WTC11 (cell line): ENCODE measurements at regions not wholly inside any gene's neighbourhood (a gene's known extent, or its start where the extent isn't known, plus 50 kb on each side); places are given as distances from the start of the nearest gene placed in this dataset.

Source experiments
- ATAC-seq: fragments of 200-7000 bp; cut with Tn5 transposase; 2 replicates; pipeline ENCODE4 v1.10.0; 2021; ENCODE audit warnings: mild to moderate bottlenecking, moderate library complexity
- CTCF ChIA-PET: fragments of 300-600 bp; sonication (Branson Sonifier 250); formaldehyde crosslinking; loops from one replicate; lab custom pipeline; 2021; ENCODE audit warnings: antibody characterized with exemption; lab: Charles Lee
- POLR2A ChIA-PET: fragments of 350-600 bp; sonication (Branson Sonifier 250); formaldehyde crosslinking; loops from one replicate; lab custom pipeline; 2021; ENCODE audit warnings: antibody characterized with exemption; lab: Charles Lee
- DNase-seq: peaks from one replicate; pipeline ENCODE4 v3.0.0; 2021; ENCODE audit warnings: low spot score
- H3K27ac Mint-ChIP-seq: 2 replicates; pipeline ENCODE4 v1.8.0; 2021; ENCODE audit warnings: mixed read lengths
- H3K27me3 Mint-ChIP-seq: 2 replicates; pipeline ENCODE4 v1.8.0; 2021; ENCODE audit warnings: low read depth, mild to moderate bottlenecking, moderate library complexity, mixed read lengths
- H3K36me3 Mint-ChIP-seq: 2 replicates; pipeline ENCODE4 v1.8.0; 2021; ENCODE audit warnings: mixed read lengths
- H3K4me1 Mint-ChIP-seq: 2 replicates; pipeline ENCODE4 v1.8.0; 2022; ENCODE audit warnings: mixed read lengths
- H3K4me3 Mint-ChIP-seq: 2 replicates; pipeline ENCODE4 v1.8.0; 2021; ENCODE audit warnings: mild to moderate bottlenecking, moderate library complexity, mixed read lengths
- H3K9me3 Mint-ChIP-seq: 2 replicates; pipeline ENCODE4 v1.8.0; 2021; ENCODE audit warnings: mixed read lengths
- CBFB ChIP-seq: sonication (generic); formaldehyde crosslinking; IDR thresholded peaks from 2 replicates; pipeline ENCODE4 v1.8.1; 2022; ENCODE audit warnings: mild to moderate bottlenecking, low read depth, missing genetic modification reagents
- EMX1 ChIP-seq: fragments of 250-450 bp; sonication (Bioruptor Pico); IDR thresholded peaks from 2 replicates; pipeline ENCODE4 v1.8.0; 2021; ENCODE audit warnings: mild to moderate bottlenecking
- GRHL2 ChIP-seq: fragments of 250-450 bp; sonication (Bioruptor Pico); IDR thresholded peaks from 2 replicates; pipeline ENCODE4 v1.8.0; 2022; ENCODE audit warnings: mild to moderate bottlenecking, moderate library complexity; ENCODE audit not compliant: insufficient replicate concordance, severe bottlenecking
- JAZF1 ChIP-seq: fragments of 250-450 bp; sonication (Bioruptor Pico); IDR thresholded peaks from 2 replicates; pipeline ENCODE4 v1.9.0; 2021; ENCODE audit warnings: moderate library complexity, mild to moderate bottlenecking, inconsistent platforms
- JUN ChIP-seq: sonication (generic); formaldehyde crosslinking; IDR thresholded peaks from 2 replicates; pipeline ENCODE4 v1.8.0; 2023; ENCODE audit warnings: mild to moderate bottlenecking, missing genetic modification reagents
- NFATC4 ChIP-seq: fragments of 250-450 bp; sonication (Bioruptor Pico); IDR thresholded peaks from 2 replicates; pipeline ENCODE4 v1.9.0; 2021; ENCODE audit warnings: mild to moderate bottlenecking
- PRDM15 ChIP-seq: sonication (generic); formaldehyde crosslinking; IDR thresholded peaks from 2 replicates; pipeline ENCODE4 v1.8.0; 2022; ENCODE audit warnings: missing genetic modification reagents
- PRRX2 ChIP-seq: fragments of 250-450 bp; sonication (Bioruptor Pico); IDR thresholded peaks from 2 replicates; pipeline ENCODE4 v1.8.0; 2021; ENCODE audit warnings: mild to moderate bottlenecking
- RORB ChIP-seq: fragments of 250-450 bp; sonication (Bioruptor Pico); IDR thresholded peaks from 2 replicates; pipeline ENCODE4 v1.9.0; 2021; ENCODE audit warnings: mild to moderate bottlenecking
- TCF7 ChIP-seq: sonication (generic); formaldehyde crosslinking; IDR thresholded peaks from 2 replicates; pipeline ENCODE4 v1.8.0; 2022; ENCODE audit warnings: mild to moderate bottlenecking, low read depth, missing genetic modification reagents, moderate library complexity
- TP53 ChIP-seq: sonication (generic); formaldehyde crosslinking; IDR thresholded peaks from 2 replicates; pipeline ENCODE4 v1.8.1; 2023; ENCODE audit warnings: mild to moderate bottlenecking, missing genetic modification reagents
- ZNF232 ChIP-seq: sonication (generic); formaldehyde crosslinking; IDR thresholded peaks from 2 replicates; pipeline ENCODE4 v1.8.0; 2022; ENCODE audit warnings: mild to moderate bottlenecking, missing genetic modification reagents
- ZNF396 ChIP-seq: fragments of 250-450 bp; sonication (Bioruptor Pico); IDR thresholded peaks from 2 replicates; pipeline ENCODE4 v1.8.0; 2021; ENCODE audit warnings: mild to moderate bottlenecking, moderate library complexity, borderline replicate concordance
- ZNF425 ChIP-seq: fragments of 250-450 bp; sonication (Bioruptor Pico); conservative IDR thresholded peaks from 2 replicates; pipeline ENCODE4 v1.9.0; 2021; ENCODE audit warnings: mild to moderate bottlenecking
- TF ChIP-seq, protein P1 (sequence below): sonication (generic); formaldehyde crosslinking; IDR thresholded peaks from 2 replicates; pipeline ENCODE4 v1.8.1; 2022; ENCODE audit warnings: missing genetic modification reagents, borderline replicate concordance
- TF ChIP-seq, protein P2 (sequence below): sonication (generic); formaldehyde crosslinking; IDR thresholded peaks from 2 replicates; pipeline ENCODE4 v1.8.1; 2023; ENCODE audit warnings: mild to moderate bottlenecking, missing genetic modification reagents, moderate library complexity
- TF ChIP-seq, protein P3 (sequence below): sonication (generic); formaldehyde crosslinking; IDR thresholded peaks from 2 replicates; pipeline ENCODE4 v1.8.1; 2022; ENCODE audit warnings: low read depth, mild to moderate bottlenecking, moderate library complexity, missing genetic modification reagents, borderline replicate concordance

DNA sequence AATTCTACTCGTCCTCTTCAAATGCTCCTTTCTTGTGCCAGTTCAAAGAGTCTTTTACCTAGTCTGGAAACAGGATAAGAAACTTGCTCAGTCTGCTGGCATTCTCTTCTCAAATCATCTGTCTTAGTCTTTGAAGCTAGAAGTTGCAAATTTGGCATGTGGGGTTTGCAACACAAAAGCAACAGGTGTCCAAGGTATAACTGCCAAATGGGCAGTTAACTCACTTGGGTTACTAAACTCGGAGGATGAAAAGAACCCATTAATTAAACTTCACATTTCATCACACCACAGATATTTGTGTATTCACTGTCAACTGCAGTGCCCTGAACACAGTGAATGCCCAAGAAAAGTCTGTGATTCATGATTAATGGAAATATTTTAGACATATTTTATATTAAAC lies 108.0 kb upstream of the TARS1 start:
- ChIA-PET CTCF (no interaction called here), POLR2A (no interaction called here)
- H3K27me3 Mint-ChIP-seq, result no peaks in the 10 kb centered on the region
- no peaks in the 10 kb centered on the region for H3K36me3 Mint-ChIP-seq
- H3K4me3 Mint-ChIP-seq, result no peak overlapping the region
- DNase-seq, result no peak
- peaks cover 9% of the 10 kb centered on the region; the same call in 1 of the 2 replicates for H3K4me1 Mint-ChIP-seq
- H3K27ac Mint-ChIP-seq, result no peak overlapping the region
- no peaks in the 10 kb centered on the region for H3K9me3 Mint-ChIP-seq
- no peak for TF ChIP-seq CBFB (CRISPR knock-in tag)
- TF ChIP-seq JAZF1 (CRISPR knock-in tag), result no peak
- no peak for TF ChIP-seq ZNF232 (CRISPR knock-in tag)
- TF ChIP-seq, protein P1, sequence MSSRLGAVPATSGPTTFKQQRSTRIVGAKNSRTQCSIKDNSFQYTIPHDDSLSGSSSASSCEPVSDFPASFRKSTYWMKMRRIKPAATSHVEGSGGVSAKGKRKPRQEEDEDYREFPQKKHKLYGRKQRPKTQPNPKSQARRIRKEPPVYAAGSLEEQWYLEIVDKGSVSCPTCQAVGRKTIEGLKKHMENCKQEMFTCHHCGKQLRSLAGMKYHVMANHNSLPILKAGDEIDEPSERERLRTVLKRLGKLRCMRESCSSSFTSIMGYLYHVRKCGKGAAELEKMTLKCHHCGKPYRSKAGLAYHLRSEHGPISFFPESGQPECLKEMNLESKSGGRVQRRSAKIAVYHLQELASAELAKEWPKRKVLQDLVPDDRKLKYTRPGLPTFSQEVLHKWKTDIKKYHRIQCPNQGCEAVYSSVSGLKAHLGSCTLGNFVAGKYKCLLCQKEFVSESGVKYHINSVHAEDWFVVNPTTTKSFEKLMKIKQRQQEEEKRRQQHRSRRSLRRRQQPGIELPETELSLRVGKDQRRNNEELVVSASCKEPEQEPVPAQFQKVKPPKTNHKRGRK, result no peak
- TF ChIP-seq, protein P2, sequence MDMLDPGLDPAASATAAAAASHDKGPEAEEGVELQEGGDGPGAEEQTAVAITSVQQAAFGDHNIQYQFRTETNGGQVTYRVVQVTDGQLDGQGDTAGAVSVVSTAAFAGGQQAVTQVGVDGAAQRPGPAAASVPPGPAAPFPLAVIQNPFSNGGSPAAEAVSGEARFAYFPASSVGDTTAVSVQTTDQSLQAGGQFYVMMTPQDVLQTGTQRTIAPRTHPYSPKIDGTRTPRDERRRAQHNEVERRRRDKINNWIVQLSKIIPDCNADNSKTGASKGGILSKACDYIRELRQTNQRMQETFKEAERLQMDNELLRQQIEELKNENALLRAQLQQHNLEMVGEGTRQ, result no peak
- no peak for TF ChIP-seq GRHL2 (CRISPR knock-in tag)
- no peak for TF ChIP-seq PRDM15 (CRISPR knock-in tag)
- no peak for TF ChIP-seq JUN (CRISPR knock-in tag)
- no peak for TF ChIP-seq TP53 (CRISPR knock-in tag)
- no peak for TF ChIP-seq ZNF396 (CRISPR knock-in tag)
- TF ChIP-seq TCF7 (CRISPR knock-in tag), result no peak
- TF ChIP-seq, all 79 proteins: peak for 0
- ATAC-seq, result no peak

DNA sequence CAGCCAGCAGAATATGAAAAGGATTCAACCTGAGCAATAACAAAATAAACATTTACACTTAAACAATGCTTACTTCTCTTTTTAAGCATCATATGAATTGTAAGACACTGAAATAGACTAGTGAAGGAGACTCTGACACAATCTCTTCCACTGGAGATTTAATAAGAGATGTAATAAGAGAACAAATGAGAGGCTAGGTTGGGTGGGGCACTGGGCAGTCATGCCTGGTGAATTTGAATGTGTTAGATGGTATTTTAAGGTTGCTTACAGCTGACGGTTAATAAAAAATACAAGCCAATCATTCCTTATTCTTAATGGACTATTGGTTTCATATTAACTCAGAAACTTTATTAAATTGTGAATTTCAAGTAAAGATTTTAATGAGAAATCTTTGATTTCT lies 105.9 kb upstream of the TARS1 start:
- H3K36me3 Mint-ChIP-seq, result no peaks in the 10 kb centered on the region
- TF ChIP-seq ZNF425 (no peak), PRRX2 (no peak), NFATC4 (CRISPR knock-in tag) (no peak), EMX1 (no peak), RORB (CRISPR knock-in tag) (no peak)
- TF ChIP-seq, protein P3, sequence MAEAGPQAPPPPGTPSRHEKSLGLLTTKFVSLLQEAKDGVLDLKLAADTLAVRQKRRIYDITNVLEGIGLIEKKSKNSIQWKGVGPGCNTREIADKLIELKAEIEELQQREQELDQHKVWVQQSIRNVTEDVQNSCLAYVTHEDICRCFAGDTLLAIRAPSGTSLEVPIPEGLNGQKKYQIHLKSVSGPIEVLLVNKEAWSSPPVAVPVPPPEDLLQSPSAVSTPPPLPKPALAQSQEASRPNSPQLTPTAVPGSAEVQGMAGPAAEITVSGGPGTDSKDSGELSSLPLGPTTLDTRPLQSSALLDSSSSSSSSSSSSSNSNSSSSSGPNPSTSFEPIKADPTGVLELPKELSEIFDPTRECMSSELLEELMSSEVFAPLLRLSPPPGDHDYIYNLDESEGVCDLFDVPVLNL (CRISPR knock-in tag), result no peak
- CTCF ChIA-PET, result no interaction called here
- ATAC-seq (no peak), DNase-seq (no peak)
- H3K4me1 Mint-ChIP-seq, result peaks cover 28% of the 10 kb centered on the region
- no peak overlapping the region for H3K27ac Mint-ChIP-seq
- POLR2A ChIA-PET, result no interaction called here
- no peaks in the 10 kb centered on the region for H3K27me3 Mint-ChIP-seq
- H3K9me3 Mint-ChIP-seq, result no peaks in the 10 kb centered on the region
- H3K4me3 Mint-ChIP-seq, result no peak overlapping the region
